HCT116 (cell line): ENCODE measurements at regions not wholly inside any gene's neighbourhood (a gene's known extent, or its start where the extent isn't known, plus 50 kb on each side); places are given as distances from the start of the nearest gene placed in this dataset.

ENCODE experiments used
- ATAC-seq: fragments of 200-7000 bp; cut with Tn5 transposase; 2 replicates; pipeline ENCODE4 v1.9.1; 2020; ENCODE audit warnings: mild to moderate bottlenecking, moderate library complexity
- BruUV-seq: library from RNA; stranded (reverse); fragments of 400-500 nt; replicated peaks from 2 replicates; lab custom pipeline; 2021; lab: Mats Ljungman, UMichigan
- CTCF ChIA-PET: fragments of 300-600 bp; sonication (Branson Sonifier 250); formaldehyde crosslinking; loops from one replicate; lab custom pipeline; 2021; ENCODE audit warnings: antibody characterized with exemption; lab: Charles Lee
- POLR2A ChIA-PET: fragments of 300-600, 350-600 bp; sonication (Branson Sonifier 250); formaldehyde crosslinking; loops from one replicate; lab custom pipeline; 2021; ENCODE audit warnings: antibody characterized with exemption; lab: Charles Lee
- RAD21 ChIA-PET, 2 experiments: fragments of 300-600 bp; sonication (Branson Sonifier 250); formaldehyde crosslinking; loops; one replicate each; lab custom pipeline; 2023; ENCODE audit warnings: low total read pairs in 2 of 2; ENCODE audit not compliant: uncharacterized antibody in 2 of 2, unreplicated experiment in 2 of 2, low non-redundant PET in 1 of 2; lab: Charles Lee
- DNase-seq: peaks from one replicate; pipeline ENCODE4 v3.0.0-alpha.2; 2010; ENCODE audit warnings: low read depth, low spot score
- H2AFZ ChIP-seq: fragments of 200-600 bp; shearing (Covaris generic), sonication (generic); 2 replicates; pipeline ENCODE4 v1.6.1; 2017; ENCODE audit warnings: low read depth, mixed run types, mixed read lengths, antibody characterized with exemption, low read length; ENCODE audit not compliant: poor library complexity, severe bottlenecking
- H3K27ac ChIP-seq: 2 replicates; pipeline ENCODE4 v1.5.1; 2012; ENCODE audit warnings: low read depth, low read length
- H3K27me3 ChIP-seq: fragments of 200-600 bp; sonication (generic); 2 replicates; pipeline ENCODE4 v1.6.1; 2016; ENCODE audit warnings: mixed run types, low read length, mixed read lengths; ENCODE audit not compliant: insufficient read depth
- H3K36me3 ChIP-seq, 2 experiments: fragments of 200-500 bp in 1 of 2; fragments of 200-600 bp in 1 of 2; sonication (Bioruptor generic) in 1 of 2; sonication (generic) in 1 of 2; 2 replicates each; pipeline versions ENCODE4 v1.5.1 to v1.6.1; 2014 to 2016; ENCODE audit warnings: low read length in 2 of 2, inconsistent platforms in 1 of 2, mixed read lengths in 1 of 2, mixed run types in 1 of 2; ENCODE audit not compliant: insufficient read depth in 2 of 2, control insufficient read depth in 1 of 2
- H3K4me1 ChIP-seq, 2 experiments: fragments of 200-600 bp in 1 of 2; sonication (generic) in 1 of 2; 2 replicates each; pipeline versions ENCODE4 v1.5.1 to v1.6.1; 2012 to 2017; ENCODE audit warnings: low read length in 2 of 2, inconsistent platforms in 1 of 2, mild to moderate bottlenecking in 1 of 2, mixed read lengths in 1 of 2, mixed run types in 1 of 2, moderate library complexity in 1 of 2; ENCODE audit not compliant: insufficient read depth in 2 of 2, control insufficient read depth in 1 of 2
- H3K4me2 ChIP-seq: fragments of 200-600 bp; sonication (generic); 2 replicates; pipeline ENCODE4 v1.6.1; 2017; ENCODE audit warnings: mixed run types, low read length, mixed read lengths
- H3K4me3 ChIP-seq, 2 experiments: fragments of 200-600 bp in 1 of 2; sonication (generic) in 1 of 2; replicated peaks in 1 of 2; 2 replicates each; pipeline ENCODE4 v1.5.1; 2011 to 2016; ENCODE audit warnings: low read length in 2 of 2, control low read depth in 1 of 2, low read depth in 1 of 2, mild to moderate bottlenecking in 1 of 2, mixed read lengths in 1 of 2, mixed run types in 1 of 2
- H3K79me2 ChIP-seq: fragments of 200-600 bp; sonication (generic); 2 replicates; pipeline ENCODE4 v1.6.1; 2017; ENCODE audit warnings: mild to moderate bottlenecking, mixed run types, low read length, moderate library complexity, mixed read lengths; ENCODE audit not compliant: insufficient read depth
- H3K9ac ChIP-seq: fragments of 200-600 bp; sonication (generic); 2 replicates; pipeline ENCODE4 v1.6.1; 2016; ENCODE audit warnings: low read length, mixed read lengths
- H3K9me2 ChIP-seq: fragments of 200-600 bp; sonication (generic), shearing (Covaris generic); 2 replicates; pipeline ENCODE4 v1.6.1; 2017; ENCODE audit warnings: mixed run types, mild to moderate bottlenecking, moderate library complexity; ENCODE audit not compliant: insufficient read depth
- H3K9me3 ChIP-seq, 2 experiments: fragments of 200-500 bp in 1 of 2; fragments of 200-600 bp in 1 of 2; sonication (Bioruptor generic) in 1 of 2; sonication (generic) in 1 of 2; 2 replicates each; pipeline ENCODE4 v1.6.1; 2014 to 2017; ENCODE audit warnings: low read length in 2 of 2, mixed read lengths in 2 of 2, inconsistent platforms in 1 of 2, low read depth in 1 of 2, mild to moderate bottlenecking in 1 of 2, mixed run types in 1 of 2, moderate library complexity in 1 of 2; ENCODE audit not compliant: control insufficient read depth in 1 of 2, insufficient read depth in 1 of 2
- H4K20me1 ChIP-seq: fragments of 200-600 bp; sonication (generic), shearing (Covaris generic); 2 replicates; pipeline ENCODE4 v1.6.1; 2017; ENCODE audit warnings: mixed run types, mild to moderate bottlenecking, moderate library complexity; ENCODE audit not compliant: insufficient read depth
- EGR1 ChIP-seq: IDR thresholded peaks from 2 replicates; pipeline ENCODE4 v1.6.1; 2012; ENCODE audit warnings: low read depth
- ELF1 ChIP-seq: IDR thresholded peaks from 2 replicates; pipeline ENCODE4 v1.6.1; 2012; ENCODE audit warnings: low read depth, borderline replicate concordance
- EZH2 ChIP-seq: fragments of 200-600 bp; sonication (generic); IDR thresholded peaks from 2 replicates; pipeline ENCODE4 v1.6.1; 2017; ENCODE audit warnings: antibody characterized with exemption, mixed run types
- POLR2A ChIP-seq: IDR thresholded peaks from 2 replicates; pipeline ENCODE4 v1.7.0; 2011; ENCODE audit warnings: borderline replicate concordance; ENCODE audit not compliant: insufficient read depth, insufficient read length; ENCODE audit errors: extremely low read depth
- POLR2AphosphoS5 ChIP-seq: IDR thresholded peaks from 2 replicates; pipeline ENCODE4 v1.6.1; 2011; ENCODE audit warnings: mild to moderate bottlenecking, low read depth, low read length, moderate library complexity
- SIN3A ChIP-seq: IDR thresholded peaks from 2 replicates; pipeline ENCODE4 v1.6.1; 2012; ENCODE audit warnings: low read depth
- TCF7L2 ChIP-seq: IDR thresholded peaks from 2 replicates; pipeline ENCODE4 v1.7.0; 2011; ENCODE audit warnings: borderline replicate concordance, inconsistent platforms; ENCODE audit not compliant: insufficient read depth, insufficient read length; ENCODE audit errors: extremely low read depth
- ZFX ChIP-seq: fragments of 450-650 bp; IDR thresholded peaks from 2 replicates; pipeline ENCODE4 v1.6.1; 2017
- ZNF274 ChIP-seq: fragments of 200-500 bp; sonication (Bioruptor generic); IDR thresholded peaks from 2 replicates; pipeline ENCODE4 v1.6.1; 2014; ENCODE audit warnings: mild to moderate bottlenecking, low read depth, low read length, inconsistent platforms
- intact Hi-C: fragments of 100-400 bp; cut with micrococcal nuclease; formaldehyde crosslinking; loops from 2 replicates; pipeline ENCODE4 v1.10.0; 2022
- TF ChIP-seq, protein P1 (sequence below): IDR thresholded peaks from 2 replicates; pipeline ENCODE4 v1.6.1; 2011; ENCODE audit warnings: mild to moderate bottlenecking, low read length, moderate library complexity; ENCODE audit not compliant: insufficient replicate concordance; ENCODE audit errors: extremely low read depth
- TF ChIP-seq, protein P2 (sequence below): IDR thresholded peaks from 2 replicates; pipeline ENCODE4 v1.6.1; 2012
- TF ChIP-seq, protein P3 (sequence below): IDR thresholded peaks from 2 replicates; pipeline ENCODE4 v1.6.1; 2012
- TF ChIP-seq, protein P4 (sequence below): IDR thresholded peaks from 2 replicates; pipeline ENCODE4 v1.6.1; 2012; ENCODE audit warnings: low read depth

DNA sequence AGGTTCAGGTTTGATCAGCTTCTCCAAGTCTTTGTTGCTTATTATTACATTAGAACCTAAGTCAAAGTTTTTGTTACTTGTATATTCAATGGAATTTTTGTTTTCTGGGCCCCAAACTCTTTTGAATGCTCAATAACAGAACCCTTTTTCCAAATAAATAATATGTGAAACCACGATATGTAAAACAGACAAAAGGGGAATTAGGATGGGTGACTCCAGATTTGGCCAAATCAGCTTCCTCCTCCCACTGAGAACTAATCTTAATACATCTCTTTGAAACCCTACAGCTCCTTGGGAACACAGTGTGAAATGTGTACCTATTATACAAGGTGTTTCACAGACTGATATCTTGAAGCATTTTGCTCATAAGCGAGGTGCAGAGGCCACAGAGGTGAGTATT, 67.0 kb upstream of the TNFSF18 start:
- TF ChIP-seq, protein P1, sequence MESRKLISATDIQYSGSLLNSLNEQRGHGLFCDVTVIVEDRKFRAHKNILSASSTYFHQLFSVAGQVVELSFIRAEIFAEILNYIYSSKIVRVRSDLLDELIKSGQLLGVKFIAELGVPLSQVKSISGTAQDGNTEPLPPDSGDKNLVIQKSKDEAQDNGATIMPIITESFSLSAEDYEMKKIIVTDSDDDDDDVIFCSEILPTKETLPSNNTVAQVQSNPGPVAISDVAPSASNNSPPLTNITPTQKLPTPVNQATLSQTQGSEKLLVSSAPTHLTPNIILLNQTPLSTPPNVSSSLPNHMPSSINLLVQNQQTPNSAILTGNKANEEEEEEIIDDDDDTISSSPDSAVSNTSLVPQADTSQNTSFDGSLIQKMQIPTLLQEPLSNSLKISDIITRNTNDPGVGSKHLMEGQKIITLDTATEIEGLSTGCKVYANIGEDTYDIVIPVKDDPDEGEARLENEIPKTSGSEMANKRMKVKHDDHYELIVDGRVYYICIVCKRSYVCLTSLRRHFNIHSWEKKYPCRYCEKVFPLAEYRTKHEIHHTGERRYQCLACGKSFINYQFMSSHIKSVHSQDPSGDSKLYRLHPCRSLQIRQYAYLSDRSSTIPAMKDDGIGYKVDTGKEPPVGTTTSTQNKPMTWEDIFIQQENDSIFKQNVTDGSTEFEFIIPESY = no peak
- TF ChIP-seq POLR2AphosphoS5 = no peak
- TF ChIP-seq, protein P2, sequence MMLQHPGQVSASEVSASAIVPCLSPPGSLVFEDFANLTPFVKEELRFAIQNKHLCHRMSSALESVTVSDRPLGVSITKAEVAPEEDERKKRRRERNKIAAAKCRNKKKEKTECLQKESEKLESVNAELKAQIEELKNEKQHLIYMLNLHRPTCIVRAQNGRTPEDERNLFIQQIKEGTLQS = no peak
- Histone ChIP-seq H3K9ac (no peak overlapping the region), H3K9me2 (no peaks in the 10 kb centered on the region), H4K20me1 (no peaks in the 10 kb centered on the region), H3K79me2 (no peaks in the 10 kb centered on the region), H3K27ac (no peak overlapping the region), H3K27me3 (no peaks in the 10 kb centered on the region), H3K4me2 (no peak overlapping the region), H2AFZ (no peak overlapping the region), H3K36me3 (no peaks in the 10 kb centered on the region), H3K4me1 (peaks cover 0 to 13% of the 10 kb centered on the region in 2 experiments; a peak in 2 of 4 replicates), H3K9me3 (no peaks in the 10 kb centered on the region), H3K4me3 (no peak overlapping the region)
- DNase-seq (no peak), ATAC-seq (no peak)
- RAD21 ChIA-PET = no interaction called here
- CTCF ChIA-PET = no interaction called here
- intact Hi-C loops = no loop called here
- BruUV-seq = no TSS peak
- POLR2A ChIA-PET = no interaction called here

DNA sequence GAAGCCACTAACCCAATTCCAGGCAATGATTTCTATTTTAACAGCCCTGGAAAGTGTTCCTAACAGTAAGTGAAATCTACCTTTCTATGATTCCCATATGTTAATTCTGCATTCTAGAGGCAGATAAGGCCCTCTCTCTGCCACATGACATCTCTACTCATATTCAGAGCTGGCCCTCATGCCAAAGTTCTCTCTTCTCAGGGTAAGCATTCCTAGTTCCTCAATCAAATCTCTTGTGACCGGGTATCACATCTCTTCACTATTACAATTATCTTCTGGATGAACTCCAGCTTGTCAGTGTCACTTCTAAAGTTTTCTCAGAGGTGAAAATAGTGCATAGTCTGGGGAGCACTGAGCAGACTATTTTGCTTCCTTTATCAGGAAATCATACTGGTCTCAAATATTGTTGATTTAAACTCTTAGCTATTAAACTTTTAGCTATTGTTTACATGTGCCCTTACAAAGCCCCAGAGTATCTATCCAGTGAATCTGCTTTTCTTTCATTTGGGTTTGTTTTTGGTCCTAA, 66.4 kb upstream of the TNFSF18 start:
- Histone ChIP-seq H2AFZ (no peak overlapping the region), H3K9me2 (no peaks in the 10 kb centered on the region), H3K4me2 (no peak overlapping the region), H3K4me3 (no peak overlapping the region), H3K9me3 (no peaks in the 10 kb centered on the region), H3K4me1 (peaks cover 0 to 13% of the 10 kb centered on the region in 2 experiments; a peak in 2 of 4 replicates), H3K27me3 (no peaks in the 10 kb centered on the region), H4K20me1 (no peaks in the 10 kb centered on the region), H3K79me2 (no peaks in the 10 kb centered on the region), H3K36me3 (no peaks in the 10 kb centered on the region), H3K27ac (no peak overlapping the region), H3K9ac (no peak overlapping the region)
- ATAC-seq (no peak), DNase-seq (no peak)
- ChIA-PET RAD21 (no interaction called here), CTCF (no interaction called here), POLR2A (no interaction called here)
- no TSS peak for BruUV-seq
- intact Hi-C loops = no loop called here
- TF ChIP-seq ZNF274 = no peak
- TF ChIP-seq, protein P3, sequence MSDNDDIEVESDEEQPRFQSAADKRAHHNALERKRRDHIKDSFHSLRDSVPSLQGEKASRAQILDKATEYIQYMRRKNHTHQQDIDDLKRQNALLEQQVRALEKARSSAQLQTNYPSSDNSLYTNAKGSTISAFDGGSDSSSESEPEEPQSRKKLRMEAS = no peak
- TF ChIP-seq ELF1 = no peak
- TF ChIP-seq POLR2AphosphoS5 = no peak
- no peak for TF ChIP-seq EGR1
- TF ChIP-seq TCF7L2 = no peak
- TF ChIP-seq, protein P4, sequence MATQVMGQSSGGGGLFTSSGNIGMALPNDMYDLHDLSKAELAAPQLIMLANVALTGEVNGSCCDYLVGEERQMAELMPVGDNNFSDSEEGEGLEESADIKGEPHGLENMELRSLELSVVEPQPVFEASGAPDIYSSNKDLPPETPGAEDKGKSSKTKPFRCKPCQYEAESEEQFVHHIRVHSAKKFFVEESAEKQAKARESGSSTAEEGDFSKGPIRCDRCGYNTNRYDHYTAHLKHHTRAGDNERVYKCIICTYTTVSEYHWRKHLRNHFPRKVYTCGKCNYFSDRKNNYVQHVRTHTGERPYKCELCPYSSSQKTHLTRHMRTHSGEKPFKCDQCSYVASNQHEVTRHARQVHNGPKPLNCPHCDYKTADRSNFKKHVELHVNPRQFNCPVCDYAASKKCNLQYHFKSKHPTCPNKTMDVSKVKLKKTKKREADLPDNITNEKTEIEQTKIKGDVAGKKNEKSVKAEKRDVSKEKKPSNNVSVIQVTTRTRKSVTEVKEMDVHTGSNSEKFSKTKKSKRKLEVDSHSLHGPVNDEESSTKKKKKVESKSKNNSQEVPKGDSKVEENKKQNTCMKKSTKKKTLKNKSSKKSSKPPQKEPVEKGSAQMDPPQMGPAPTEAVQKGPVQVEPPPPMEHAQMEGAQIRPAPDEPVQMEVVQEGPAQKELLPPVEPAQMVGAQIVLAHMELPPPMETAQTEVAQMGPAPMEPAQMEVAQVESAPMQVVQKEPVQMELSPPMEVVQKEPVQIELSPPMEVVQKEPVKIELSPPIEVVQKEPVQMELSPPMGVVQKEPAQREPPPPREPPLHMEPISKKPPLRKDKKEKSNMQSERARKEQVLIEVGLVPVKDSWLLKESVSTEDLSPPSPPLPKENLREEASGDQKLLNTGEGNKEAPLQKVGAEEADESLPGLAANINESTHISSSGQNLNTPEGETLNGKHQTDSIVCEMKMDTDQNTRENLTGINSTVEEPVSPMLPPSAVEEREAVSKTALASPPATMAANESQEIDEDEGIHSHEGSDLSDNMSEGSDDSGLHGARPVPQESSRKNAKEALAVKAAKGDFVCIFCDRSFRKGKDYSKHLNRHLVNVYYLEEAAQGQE = no peak
- no peak for TF ChIP-seq SIN3A
- TF ChIP-seq POLR2A = no peak
- TF ChIP-seq ZFX = no peak
- no peak for TF ChIP-seq EZH2
